ENCODE measurements at regions not wholly inside any gene's neighbourhood (a gene's known extent, or its start where the extent isn't known, plus 50 kb on each side); places are given as distances from the start of the nearest gene placed in this dataset.

- Mint-ChIP-seq H3K36me3 (ENCODE audit: low read depth) (no peaks in the 10 kb centered on the region), H3K4me3 (no peak overlapping the region), H3K27me3 (ENCODE audit: low read depth) (peaks cover 6% of the 10 kb centered on the region), H3K4me1 (peaks cover 7% of the 10 kb centered on the region), H3K9me3 (peaks cover 5% of the 10 kb centered on the region), H3K27ac (no peak overlapping the region)
- no peak for TF ChIP-seq CTCF (IDR thresholded peaks at IDR 0.05; ENCODE audit: unreplicated experiment in 3 of 3)
Observed at GRCh38 chr18:22268641-22269128, 99.3 kb downstream of the GATA6 start.

- no peak for TF ChIP-seq CTCF (IDR thresholded peaks at IDR 0.05; ENCODE audit: unreplicated experiment in 3 of 3)
Observed at GRCh38 chr18:22267697-22268096, 98.3 kb downstream of the GATA6 start.

GRCh38 chr18:22267225-22267624 is 97.8 kb downstream of the GATA6 start:
- H3K9me3 Mint-ChIP-seq: no peaks in the 10 kb centered on the region
- no peak overlapping the region for H3K27ac Mint-ChIP-seq
- no peak overlapping the region for H3K4me3 Mint-ChIP-seq
- peaks cover under 1% of the 10 kb centered on the region for H3K4me1 Mint-ChIP-seq
- no peaks in the 10 kb centered on the region for H3K36me3 Mint-ChIP-seq (ENCODE audit: low read depth)
- peaks cover 6% of the 10 kb centered on the region for H3K27me3 Mint-ChIP-seq (ENCODE audit: low read depth)
- TF ChIP-seq CTCF (IDR thresholded peaks at IDR 0.05; ENCODE audit: unreplicated experiment in 3 of 3): no peak

More at GRCh38 chr18:22267697-22268096, 98.3 kb downstream of the GATA6 start:
- Mint-ChIP-seq H3K4me3 (no peak overlapping the region), H3K9me3 (peaks cover 4% of the 10 kb centered on the region), H3K36me3 (ENCODE audit: low read depth) (no peaks in the 10 kb centered on the region), H3K4me1 (peaks cover 5% of the 10 kb centered on the region), H3K27ac (no peak overlapping the region), H3K27me3 (ENCODE audit: low read depth) (peaks cover 6% of the 10 kb centered on the region)

- Mint-ChIP-seq H3K27me3 (ENCODE audit: low read depth) (no peaks in the 10 kb centered on the region), H3K4me3 (no peak overlapping the region), H3K9me3 (no peaks in the 10 kb centered on the region), H3K36me3 (ENCODE audit: low read depth) (no peaks in the 10 kb centered on the region), H3K27ac (no peak overlapping the region), H3K4me1 (no peaks in the 10 kb centered on the region)
- TF ChIP-seq CTCF (IDR thresholded peaks at IDR 0.05; ENCODE audit: unreplicated experiment in 3 of 3): no peak
Observed at GRCh38 chr18:22265838-22266237, 96.4 kb downstream of the GATA6 start.

- TF ChIP-seq CTCF (IDR thresholded peaks at IDR 0.05; ENCODE audit: unreplicated experiment in 3 of 3): no peak
- H3K27ac Mint-ChIP-seq: no peak overlapping the region
- H3K4me1 Mint-ChIP-seq: no peaks in the 10 kb centered on the region
- H3K9me3 Mint-ChIP-seq: no peaks in the 10 kb centered on the region
- no peak overlapping the region for H3K4me3 Mint-ChIP-seq
- no peaks in the 10 kb centered on the region for H3K36me3 Mint-ChIP-seq (ENCODE audit: low read depth)
- H3K27me3 Mint-ChIP-seq (ENCODE audit: low read depth): peaks cover 11% of the 10 kb centered on the region
Observed at GRCh38 chr18:22260208-22260820, 90.9 kb downstream of the GATA6 start.

- no peaks in the 10 kb centered on the region for H3K9me3 Mint-ChIP-seq
- H3K4me1 Mint-ChIP-seq: peaks cover 21% of the 10 kb centered on the region
- TF ChIP-seq CTCF (IDR thresholded peaks at IDR 0.05; ENCODE audit: unreplicated experiment in 3 of 3): no peak
- no peak overlapping the region for H3K27ac Mint-ChIP-seq
- peaks cover 16% of the 10 kb centered on the region for H3K27me3 Mint-ChIP-seq (ENCODE audit: low read depth)
- no peak overlapping the region for H3K4me3 Mint-ChIP-seq
- no peaks in the 10 kb centered on the region for H3K36me3 Mint-ChIP-seq (ENCODE audit: low read depth)
Observed at GRCh38 chr18:22257022-22257543, 87.7 kb downstream of the GATA6 start.
